Activated naive CD4-positive, alpha-beta T cell treated with anti-CD3 and anti-CD28 coated beads for 36 hours (primary cell): ENCODE measurements at regions not wholly inside any gene's neighbourhood (a gene's known extent, or its start where the extent isn't known, plus 50 kb on each side); places are given as distances from the start of the nearest gene placed in this dataset.

ENCODE experiments used
- CTCF ChIA-PET: fragments of 350-600 bp; sonication (Branson Sonifier 250); formaldehyde crosslinking; loops from one replicate; lab custom pipeline; 2021; ENCODE audit warnings: antibody characterized with exemption; lab: Charles Lee
- DNase-seq: peaks from one replicate; pipeline ENCODE4 v3.0.0-alpha.2; 2020
- H3K27ac Mint-ChIP-seq: one replicate; pipeline ENCODE4 v1.8.0; 2021; ENCODE audit warnings: mild to moderate bottlenecking, mixed read lengths
- H3K27me3 Mint-ChIP-seq: one replicate; pipeline ENCODE4 v1.8.0; 2021; ENCODE audit warnings: low read depth, mixed read lengths
- H3K36me3 Mint-ChIP-seq: one replicate; pipeline ENCODE4 v1.8.0; 2021; ENCODE audit warnings: low read depth, mixed read lengths
- H3K4me1 Mint-ChIP-seq: one replicate; pipeline ENCODE4 v1.8.0; 2021; ENCODE audit warnings: low read depth, mixed read lengths
- H3K4me3 Mint-ChIP-seq: one replicate; pipeline ENCODE4 v1.8.0; 2021; ENCODE audit warnings: mild to moderate bottlenecking, moderate library complexity, mixed read lengths
- H3K9me3 Mint-ChIP-seq: one replicate; pipeline ENCODE4 v1.8.0; 2021; ENCODE audit warnings: mixed read lengths
- intact Hi-C: fragments of 100-400 bp; cut with micrococcal nuclease; formaldehyde crosslinking; loops from one replicate; pipeline ENCODE4 v1.15.1; 2023

DNA sequence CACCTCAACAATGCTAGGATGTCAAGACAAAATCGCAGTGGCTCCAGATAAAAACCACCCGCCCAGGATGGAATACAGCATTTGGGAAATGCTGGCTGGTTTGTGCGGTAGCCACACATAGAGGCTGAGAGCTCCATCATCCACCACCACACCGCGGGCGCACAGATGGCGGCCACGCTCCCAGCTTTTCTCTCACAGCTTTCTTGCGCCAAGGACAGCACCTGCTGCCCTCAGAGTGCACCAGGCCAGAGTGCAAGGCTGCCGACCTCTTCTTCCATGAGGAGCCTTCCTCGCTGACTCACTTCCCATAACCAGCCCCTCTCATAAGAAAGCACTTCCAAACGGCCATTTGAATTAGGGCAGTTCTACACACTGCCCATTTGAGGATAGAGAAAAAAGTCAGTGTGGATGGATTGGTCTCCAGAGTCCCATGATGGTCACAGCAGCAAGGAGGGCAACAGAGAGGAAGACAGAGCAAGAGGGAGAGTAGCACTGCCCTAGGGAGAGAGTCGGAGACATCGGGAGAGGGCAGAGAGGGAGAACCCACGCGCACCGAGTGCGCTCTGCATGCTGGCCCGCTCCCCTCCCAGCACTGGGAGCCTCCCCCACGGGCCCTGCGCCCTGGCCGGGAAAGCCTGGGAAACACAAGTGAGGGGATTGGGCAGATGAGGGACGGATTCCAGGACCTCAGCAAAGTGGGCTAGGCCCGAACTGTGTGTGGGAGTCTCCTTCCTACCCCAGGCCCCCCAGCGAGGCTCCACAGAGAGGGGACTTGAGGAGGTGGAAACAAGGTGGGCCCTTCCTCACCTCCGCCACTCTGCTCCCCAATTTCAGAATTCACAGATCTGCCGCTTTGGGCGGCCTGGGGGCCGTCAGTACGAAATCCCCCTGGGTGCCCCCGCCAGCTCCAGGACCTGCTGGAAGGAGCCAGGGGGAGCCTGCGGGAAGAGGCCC, 156.9 kb downstream of the USP12 start:
- H3K27ac Mint-ChIP-seq, result no peak overlapping the region
- intact Hi-C loops, result no loop called here
- H3K36me3 Mint-ChIP-seq, result no peaks in the 10 kb centered on the region
- no peak for DNase-seq
- H3K4me3 Mint-ChIP-seq, result no peak overlapping the region
- CTCF ChIA-PET, result interaction anchor here (0.6 to 1.8 kb wide), 2 partner anchors 29 to 354 kb away, joined by 4 to 5 read pairs; no protein-coding TSS in a partner anchor
- H3K4me1 Mint-ChIP-seq, result peaks cover 3% of the 10 kb centered on the region
- H3K9me3 Mint-ChIP-seq, result no peaks in the 10 kb centered on the region
- H3K27me3 Mint-ChIP-seq, result peaks cover 7% of the 10 kb centered on the region

DNA sequence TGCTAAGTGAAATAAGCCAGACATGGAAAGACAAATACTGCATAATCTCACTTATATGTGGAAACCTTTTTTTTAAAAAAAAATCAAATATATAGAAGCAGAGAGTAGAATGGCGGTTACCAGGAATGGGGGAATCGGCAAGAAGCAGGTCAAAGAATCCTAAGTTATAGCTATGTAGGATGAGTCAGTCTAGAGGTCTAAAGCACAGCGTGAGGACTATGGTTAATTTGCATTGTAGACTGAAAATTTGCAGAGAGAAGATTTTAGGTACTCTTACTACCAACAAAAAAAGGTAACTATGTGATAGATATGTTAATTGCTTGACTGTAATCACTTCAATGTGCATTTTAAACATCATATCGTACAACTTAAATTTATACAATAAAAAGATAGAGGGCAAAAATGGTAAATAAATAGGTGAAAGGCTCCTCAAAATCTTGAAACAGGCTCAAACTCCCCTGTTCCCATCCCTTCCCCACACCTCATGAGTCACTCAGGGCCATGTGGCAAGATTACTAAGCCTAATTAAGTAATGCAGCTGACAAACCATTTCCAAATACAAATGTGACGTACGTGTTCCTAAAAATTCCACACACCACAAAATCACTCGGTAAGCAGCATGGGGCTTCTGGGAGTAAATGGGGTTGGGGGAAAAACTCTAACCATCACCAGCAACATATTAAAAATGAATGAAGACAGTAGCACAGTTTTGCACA, 159.0 kb downstream of the USP12 start:
- intact Hi-C loops, result no loop called here
- Mint-ChIP-seq H3K4me1 (peaks cover 3% of the 10 kb centered on the region), H3K9me3 (no peaks in the 10 kb centered on the region), H3K27me3 (peaks cover 15% of the 10 kb centered on the region), H3K36me3 (no peaks in the 10 kb centered on the region), H3K4me3 (no peak overlapping the region), H3K27ac (no peak overlapping the region)
- DNase-seq, result no peak
- CTCF ChIA-PET, result interaction anchor here (0.6 kb wide), 1 partner anchor 297 kb away, joined by 3 read pairs; no protein-coding TSS in a partner anchor

DNA sequence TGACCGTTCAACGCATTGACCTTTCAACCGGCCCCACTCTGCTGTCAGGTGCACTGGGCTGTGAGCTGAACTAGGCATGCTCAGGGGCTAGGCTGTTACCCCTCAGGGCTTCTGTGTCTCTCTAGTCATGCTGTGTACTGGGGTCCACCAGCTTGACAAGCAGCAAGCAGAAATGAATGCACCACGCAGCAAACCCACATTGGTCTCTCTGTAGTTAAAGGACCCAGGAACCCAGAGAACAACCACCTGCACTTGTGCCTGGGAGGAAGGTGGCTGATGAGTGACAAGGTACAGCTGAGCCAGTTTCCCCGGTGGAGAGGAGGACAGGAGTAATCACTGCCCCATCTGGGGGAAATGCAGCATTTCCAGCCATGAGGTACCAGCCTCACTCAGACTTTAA, 159.9 kb downstream of the USP12 start:
- no peak overlapping the region for H3K27ac Mint-ChIP-seq
- CTCF ChIA-PET, result no interaction called here
- no peak for DNase-seq
- peaks cover 3% of the 10 kb centered on the region for H3K4me1 Mint-ChIP-seq
- H3K36me3 Mint-ChIP-seq, result no peaks in the 10 kb centered on the region
- H3K4me3 Mint-ChIP-seq, result no peak overlapping the region
- no peaks in the 10 kb centered on the region for H3K9me3 Mint-ChIP-seq
- H3K27me3 Mint-ChIP-seq, result peaks cover 24% of the 10 kb centered on the region
- intact Hi-C loops, result no loop called here

DNA sequence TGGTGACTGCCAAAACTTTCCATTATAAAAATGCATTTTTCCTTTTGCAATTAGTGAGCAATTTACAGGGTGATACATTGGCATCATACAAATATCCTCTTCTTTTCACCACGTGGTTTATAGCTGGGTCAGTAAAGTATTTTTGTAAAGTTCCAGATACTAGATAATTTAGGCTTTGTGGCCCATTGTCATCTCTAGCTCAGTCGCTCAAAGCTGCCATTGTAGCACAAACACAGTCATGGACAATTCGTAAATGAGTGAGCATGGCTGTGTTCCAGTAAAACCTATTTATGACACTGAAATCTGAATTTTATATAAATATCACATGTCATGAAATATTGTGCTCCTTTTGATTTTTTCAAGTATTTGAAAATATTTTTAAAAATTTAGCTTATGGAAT, 162.9 kb downstream of the USP12 start:
- no peak for DNase-seq
- no peak overlapping the region for H3K27ac Mint-ChIP-seq
- H3K9me3 Mint-ChIP-seq, result no peaks in the 10 kb centered on the region
- intact Hi-C loops, result no loop called here
- peaks cover 40% of the 10 kb centered on the region for H3K27me3 Mint-ChIP-seq
- no peaks in the 10 kb centered on the region for H3K36me3 Mint-ChIP-seq
- CTCF ChIA-PET, result no interaction called here
- peaks cover 7% of the 10 kb centered on the region for H3K4me1 Mint-ChIP-seq
- H3K4me3 Mint-ChIP-seq, result no peak overlapping the region

DNA sequence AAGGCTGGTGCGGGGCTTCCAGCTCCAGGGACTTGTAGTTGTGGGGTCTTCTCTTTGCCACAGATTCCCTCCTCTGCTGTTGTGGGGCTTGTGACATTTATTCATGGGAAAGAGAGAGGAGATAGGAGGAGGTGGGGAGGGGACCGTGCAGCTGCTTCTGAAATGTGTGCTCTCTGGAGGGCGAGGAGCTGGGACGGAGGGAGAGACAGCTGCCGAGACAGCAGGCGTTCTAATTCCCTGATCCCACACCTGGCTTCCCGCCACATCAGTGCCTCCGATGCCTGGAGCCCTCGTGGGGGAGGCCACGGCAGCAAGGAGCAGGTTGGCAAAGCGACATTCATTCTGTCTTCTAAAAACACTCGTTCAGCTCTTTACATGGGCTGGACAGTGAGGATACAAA, 164.4 kb downstream of the USP12 start:
- intact Hi-C loops, result no loop called here
- H3K4me1 Mint-ChIP-seq, result peaks cover 7% of the 10 kb centered on the region
- no peak overlapping the region for H3K4me3 Mint-ChIP-seq
- peaks cover 46% of the 10 kb centered on the region for H3K27me3 Mint-ChIP-seq
- H3K27ac Mint-ChIP-seq, result no peak overlapping the region
- H3K36me3 Mint-ChIP-seq, result no peaks in the 10 kb centered on the region
- CTCF ChIA-PET, result interaction anchor here (0.6 kb wide), 1 partner anchor 974 kb away, joined by 3 read pairs; no protein-coding TSS in a partner anchor
- H3K9me3 Mint-ChIP-seq, result no peaks in the 10 kb centered on the region
- DNase-seq, result no peak

DNA sequence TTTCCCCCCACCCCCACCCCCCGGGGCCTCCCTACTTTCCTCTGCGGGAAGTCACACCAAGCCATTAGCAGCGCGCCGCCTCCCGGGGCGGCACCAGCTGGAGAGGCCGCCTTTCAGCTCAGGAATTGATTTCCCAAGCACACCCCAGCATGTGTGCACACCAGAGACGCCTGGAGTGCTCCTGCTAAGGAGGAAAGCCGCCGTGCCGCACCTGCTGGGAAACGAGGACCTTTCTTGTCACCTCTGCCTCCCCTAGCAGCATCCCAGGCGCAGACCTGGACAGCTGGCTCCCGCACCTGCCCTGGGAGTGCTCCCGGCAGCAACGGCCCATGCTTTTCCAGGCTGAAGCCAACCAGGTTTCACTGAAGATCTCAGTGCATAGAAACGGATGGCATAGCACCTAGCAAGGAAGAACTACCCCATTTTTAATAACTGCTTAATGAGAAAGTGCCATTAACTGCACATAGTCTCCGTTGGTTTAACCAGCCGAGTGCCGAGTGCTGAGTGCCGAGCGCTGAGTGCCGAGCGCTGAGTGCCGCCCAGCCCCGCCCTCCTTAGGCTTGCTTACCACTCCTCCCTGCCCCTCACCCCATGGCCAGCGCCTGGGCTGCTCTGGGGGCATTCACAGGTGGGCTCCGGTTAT, 165.0 kb downstream of the USP12 start:
- Mint-ChIP-seq H3K4me3 (peak overlapping the region; percentile 24), H3K4me1 (peaks cover 7% of the 10 kb centered on the region), H3K36me3 (no peaks in the 10 kb centered on the region), H3K9me3 (no peaks in the 10 kb centered on the region), H3K27me3 (peaks cover 49% of the 10 kb centered on the region), H3K27ac (no peak overlapping the region)
- intact Hi-C loops, result no loop called here
- no peak for DNase-seq
- CTCF ChIA-PET, result interaction anchor here (0.6 kb wide), 1 partner anchor 974 kb away, joined by 3 read pairs; no protein-coding TSS in a partner anchor

DNA sequence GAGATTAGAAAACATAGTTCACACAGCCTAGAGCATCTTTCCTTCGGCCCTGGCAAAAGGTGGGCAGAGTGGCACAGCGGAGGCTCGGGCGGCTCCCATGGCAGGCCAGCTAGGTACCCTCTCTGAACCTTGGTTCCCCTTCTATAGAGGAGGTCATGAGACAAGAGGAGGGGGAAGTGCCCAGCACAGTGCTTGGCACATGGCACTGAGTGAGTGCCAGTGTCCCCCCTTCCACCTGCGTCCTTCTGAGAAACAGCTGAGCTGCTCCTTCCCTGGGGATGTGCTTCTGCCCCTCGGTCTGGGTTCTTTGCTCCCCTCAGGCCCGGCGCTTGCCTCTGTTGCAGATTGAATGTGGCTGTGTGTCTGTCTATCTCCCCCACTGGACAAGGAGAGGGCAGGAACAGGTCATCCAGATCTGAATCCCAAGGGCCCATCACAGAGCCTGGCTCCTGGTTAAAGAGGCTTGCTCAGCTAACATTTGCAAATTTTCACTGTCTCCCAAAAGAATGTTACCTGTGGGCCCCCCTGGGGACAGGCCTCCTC, 165.6 kb downstream of the USP12 start:
- no peak overlapping the region for H3K4me3 Mint-ChIP-seq
- H3K4me1 Mint-ChIP-seq, result peaks cover 5% of the 10 kb centered on the region
- intact Hi-C loops, result no loop called here
- H3K27ac Mint-ChIP-seq, result no peak overlapping the region
- CTCF ChIA-PET, result interaction anchor here (0.5 kb wide), 1 partner anchor 216 kb away, joined by 3 read pairs; no protein-coding TSS in a partner anchor
- H3K36me3 Mint-ChIP-seq, result no peaks in the 10 kb centered on the region
- DNase-seq, result no peak
- H3K9me3 Mint-ChIP-seq, result no peaks in the 10 kb centered on the region
- H3K27me3 Mint-ChIP-seq, result peaks cover 54% of the 10 kb centered on the region

DNA sequence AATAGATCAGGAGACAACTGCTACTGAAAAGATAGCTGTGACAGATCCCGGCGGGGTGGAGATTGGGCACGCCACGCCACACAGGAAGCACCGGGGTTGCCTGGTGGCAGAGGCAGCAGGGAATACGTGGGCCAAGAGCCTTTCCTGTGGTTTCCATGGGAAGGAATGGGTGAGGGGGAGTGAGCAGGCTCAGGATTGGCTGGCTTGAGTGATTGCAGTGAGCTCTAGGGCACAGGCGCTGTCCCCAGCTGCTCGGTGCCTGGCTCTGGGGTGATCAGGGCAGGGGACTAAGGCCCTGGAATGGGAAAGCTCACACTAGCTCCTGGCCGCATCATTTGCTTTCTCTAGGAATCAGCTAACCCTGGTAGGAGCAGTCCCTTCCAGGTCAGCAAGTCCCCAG, 166.1 kb downstream of the USP12 start:
- DNase-seq, result no peak
- Mint-ChIP-seq H3K9me3 (no peaks in the 10 kb centered on the region), H3K4me1 (peaks cover 4% of the 10 kb centered on the region), H3K27me3 (peaks cover 52% of the 10 kb centered on the region), H3K4me3 (no peak overlapping the region), H3K36me3 (no peaks in the 10 kb centered on the region), H3K27ac (no peak overlapping the region)
- intact Hi-C loops, result no loop called here
- CTCF ChIA-PET, result interaction anchor here (0.5 kb wide), 1 partner anchor 217 kb away, joined by 3 read pairs; no protein-coding TSS in a partner anchor

DNA sequence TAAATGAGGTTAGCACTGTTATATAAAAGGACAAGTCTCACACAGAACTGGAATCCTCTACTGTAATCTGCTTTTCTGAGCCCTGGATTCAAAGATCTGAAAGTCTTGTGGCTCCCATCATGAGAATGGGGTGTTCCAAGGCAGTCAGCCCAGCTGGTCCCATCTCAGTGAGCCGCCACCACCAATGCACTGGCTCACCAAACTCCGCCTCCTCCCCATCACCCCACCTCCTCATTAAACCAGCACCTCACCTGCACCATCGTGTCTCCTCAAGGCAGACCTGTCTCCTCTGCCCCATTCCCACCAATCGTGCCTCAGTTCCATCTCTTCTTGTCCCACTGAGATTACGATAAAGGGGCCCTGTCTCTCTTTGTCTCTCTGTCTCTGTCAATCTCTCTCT, 166.7 kb downstream of the USP12 start:
- no peaks in the 10 kb centered on the region for H3K36me3 Mint-ChIP-seq
- no peak for DNase-seq
- no peak overlapping the region for H3K4me3 Mint-ChIP-seq
- peaks cover 4% of the 10 kb centered on the region for H3K4me1 Mint-ChIP-seq
- no peaks in the 10 kb centered on the region for H3K9me3 Mint-ChIP-seq
- intact Hi-C loops, result no loop called here
- no peak overlapping the region for H3K27ac Mint-ChIP-seq
- H3K27me3 Mint-ChIP-seq, result peaks cover 52% of the 10 kb centered on the region
- CTCF ChIA-PET, result no interaction called here

DNA sequence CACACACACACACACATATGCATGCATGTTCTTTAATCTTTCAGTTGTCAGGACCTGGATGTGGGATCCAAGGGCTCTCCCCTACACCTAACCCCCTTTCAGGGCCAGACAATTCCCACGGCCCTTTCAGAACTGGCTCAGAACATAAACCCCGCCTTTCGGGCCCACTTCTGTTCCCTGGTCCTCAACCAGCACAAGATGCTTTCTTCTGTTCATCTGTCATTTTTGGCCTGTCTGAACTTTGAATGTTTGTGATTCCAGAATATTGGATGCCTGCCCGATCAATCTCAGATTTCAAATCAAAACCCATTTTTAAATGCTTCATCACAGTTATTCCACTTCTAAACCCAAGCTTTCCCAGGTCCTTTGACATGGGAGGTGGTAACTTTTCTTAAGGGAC, 167.3 kb downstream of the USP12 start:
- H3K36me3 Mint-ChIP-seq, result no peaks in the 10 kb centered on the region
- H3K4me3 Mint-ChIP-seq, result no peak overlapping the region
- DNase-seq, result no peak
- intact Hi-C loops, result no loop called here
- H3K9me3 Mint-ChIP-seq, result no peaks in the 10 kb centered on the region
- H3K4me1 Mint-ChIP-seq, result peaks cover 4% of the 10 kb centered on the region
- CTCF ChIA-PET, result no interaction called here
- peaks cover 49% of the 10 kb centered on the region for H3K27me3 Mint-ChIP-seq
- H3K27ac Mint-ChIP-seq, result no peak overlapping the region

DNA sequence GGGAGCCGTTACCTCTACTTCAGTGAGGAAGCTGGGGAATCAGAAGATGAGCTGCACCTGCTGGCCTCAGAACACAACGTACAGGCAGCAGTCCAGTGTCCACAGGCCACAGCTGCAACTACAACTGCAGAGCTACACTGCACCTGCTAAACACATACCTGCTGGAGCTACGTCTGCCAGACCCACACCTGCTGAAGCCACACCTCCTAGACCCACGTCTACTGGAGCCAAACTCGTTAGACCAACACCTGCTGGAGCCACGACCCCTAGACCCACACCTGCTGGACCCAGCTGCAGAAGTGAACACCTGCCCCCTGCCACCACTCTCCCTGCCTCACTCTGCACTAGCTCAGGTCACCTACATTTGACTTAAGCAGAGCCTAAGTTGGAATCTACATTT, 169.9 kb downstream of the USP12 start:
- intact Hi-C loops, result no loop called here
- Mint-ChIP-seq H3K4me3 (no peak overlapping the region), H3K4me1 (peaks cover 8% of the 10 kb centered on the region), H3K36me3 (no peaks in the 10 kb centered on the region), H3K9me3 (no peaks in the 10 kb centered on the region), H3K27ac (no peak overlapping the region), H3K27me3 (peaks cover 43% of the 10 kb centered on the region)
- no peak for DNase-seq
- CTCF ChIA-PET, result interaction anchor here (1.0 kb wide), 1 partner anchor 16 kb away, joined by 6 read pairs; no protein-coding TSS in a partner anchor

DNA sequence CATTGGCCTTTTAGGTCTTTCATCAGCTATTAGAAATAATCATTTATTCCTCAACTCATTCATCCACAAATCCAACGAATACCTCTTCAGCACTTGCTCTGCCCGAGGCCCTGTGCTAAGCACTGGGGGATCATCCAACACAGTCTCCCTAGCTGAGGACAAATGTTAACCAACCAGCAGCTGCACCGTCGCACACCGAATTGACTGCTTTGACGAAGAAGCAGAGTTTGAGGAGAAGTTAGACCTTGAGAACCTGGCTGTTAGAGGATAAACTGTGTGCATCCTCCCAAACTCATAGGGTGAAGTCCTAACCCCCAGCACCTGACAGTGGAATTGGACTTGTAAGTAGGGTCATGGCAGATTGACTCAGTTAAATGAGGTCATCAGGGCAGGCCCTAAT, 170.9 kb downstream of the USP12 start:
- H3K27ac Mint-ChIP-seq, result no peak overlapping the region
- H3K4me1 Mint-ChIP-seq, result peaks cover 7% of the 10 kb centered on the region
- H3K4me3 Mint-ChIP-seq, result no peak overlapping the region
- H3K36me3 Mint-ChIP-seq, result no peaks in the 10 kb centered on the region
- intact Hi-C loops, result no loop called here
- CTCF ChIA-PET, result interaction anchor here (0.7 to 1.1 kb wide), 2 partner anchors 323 to 358 kb away, joined by 3 read pairs; no protein-coding TSS in a partner anchor
- peaks cover 46% of the 10 kb centered on the region for H3K27me3 Mint-ChIP-seq
- DNase-seq, result no peak
- H3K9me3 Mint-ChIP-seq, result peaks cover 2% of the 10 kb centered on the region
